HPDE6-E6E7 (cell line): ENCODE measurements at regions not wholly inside any gene's neighbourhood (a gene's known extent, or its start where the extent isn't known, plus 50 kb on each side); places are given as distances from the start of the nearest gene placed in this dataset.
"Not testable (repeated sequence)": the region's sequence is repeated elsewhere in the genome, so short reads cannot be mapped to it uniquely, and the experiment has no call there.

ENCODE experiments used
- DNase-seq: peaks from one replicate; pipeline ENCODE4 v3.0.0; 2011; ENCODE audit warnings: missing footprints; ENCODE audit errors: extremely low spot score

DNA sequence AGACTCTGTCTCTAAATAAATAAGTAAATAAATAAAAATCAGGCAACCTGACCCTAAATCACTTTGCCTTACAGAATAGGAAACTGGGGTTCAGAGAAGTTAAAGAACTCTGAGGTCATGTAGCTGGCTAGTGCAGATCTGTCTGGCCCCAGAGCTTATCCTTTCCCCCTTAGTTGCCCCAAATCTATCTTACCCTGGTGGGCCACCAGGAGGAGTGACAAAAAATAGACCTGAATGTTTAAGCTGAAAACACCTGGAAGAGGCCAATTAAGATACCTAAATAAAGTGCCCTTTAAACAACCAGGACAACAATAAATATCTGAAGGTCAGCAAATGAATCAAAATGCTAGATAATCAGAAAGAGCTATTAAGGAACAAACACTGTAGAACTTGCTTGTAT is 59.7 kb downstream of the TEX35 start:
- no peak for DNase-seq

DNA sequence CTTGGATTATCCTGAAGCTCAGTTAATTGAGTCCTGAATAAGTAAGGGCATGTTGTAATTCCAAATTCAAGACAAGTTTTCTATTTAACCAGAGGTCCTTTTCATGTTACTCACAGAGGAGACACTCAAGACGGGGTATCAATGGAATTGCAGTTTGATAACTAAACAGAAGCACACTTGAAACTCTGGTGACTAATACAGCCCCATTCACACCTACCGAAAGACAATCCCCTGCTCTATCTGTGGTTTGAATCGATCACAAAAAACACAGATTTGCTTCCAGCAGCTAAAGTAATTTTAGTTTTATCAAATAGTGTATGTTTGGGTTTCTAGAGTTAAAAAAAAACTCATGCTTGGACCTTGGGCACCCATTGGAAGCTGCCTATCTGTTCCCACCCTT is 60.4 kb downstream of the TEX35 start:
- DNase-seq = no peak

DNA sequence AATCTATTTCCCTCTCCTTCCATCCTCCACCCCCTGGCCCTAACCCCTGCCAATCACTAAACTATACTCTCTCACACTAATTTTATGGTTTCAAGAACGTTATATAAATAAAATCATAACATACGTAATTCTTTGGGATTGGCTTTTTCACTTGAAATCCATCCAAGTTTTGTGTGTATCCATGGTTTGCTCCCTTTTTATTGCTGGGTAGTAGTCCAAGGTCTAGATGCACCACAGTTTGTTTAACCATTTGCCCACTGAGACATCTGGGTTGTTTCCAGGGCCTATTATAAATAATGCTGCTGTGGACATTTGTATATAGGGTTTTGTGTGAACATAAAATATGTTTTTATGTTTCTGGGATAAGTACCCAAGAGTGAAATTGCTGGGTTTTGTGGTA is 61.4 kb downstream of the TEX35 start:
- DNase-seq = no peak

DNA sequence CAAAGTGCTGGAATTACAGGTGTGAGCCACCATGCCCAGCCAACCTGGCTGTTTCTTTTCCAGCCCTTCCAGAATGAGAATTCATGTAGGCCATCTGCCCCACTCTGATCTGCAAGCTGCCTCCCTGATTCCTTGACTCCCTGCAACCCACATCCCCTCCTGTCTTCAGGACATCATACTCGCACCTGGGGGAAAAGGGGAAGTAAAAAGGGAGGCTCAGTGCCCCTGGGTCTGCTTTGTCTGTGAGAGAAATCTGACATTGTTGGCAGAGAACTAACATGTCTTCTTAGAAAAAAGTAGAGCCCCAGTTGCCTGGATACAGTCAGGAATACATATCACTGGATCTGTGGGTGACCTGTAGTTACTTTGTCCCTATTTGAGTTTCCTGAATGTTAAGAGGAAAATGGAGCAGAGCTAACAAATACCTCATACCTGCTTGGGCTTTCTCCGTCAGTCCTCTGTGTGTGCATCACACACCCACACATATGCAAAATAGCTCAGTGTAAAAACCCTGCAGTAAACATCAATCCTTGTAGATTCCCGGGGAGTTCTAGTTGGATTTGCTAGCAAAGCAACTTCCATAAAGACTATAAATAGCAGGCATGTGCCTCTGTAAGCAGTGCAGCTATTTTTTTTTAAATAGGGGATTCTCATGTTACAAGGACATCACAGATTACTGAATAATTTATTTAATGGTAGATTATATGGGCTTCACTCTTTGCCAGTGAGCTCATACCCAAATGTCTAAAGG is 62.9 kb downstream of the TEX35 start:
- DNase-seq = no peak

GRCh38 chr1:178576841-178577240 is 63.9 kb downstream of the TEX35 start:
- DNase-seq = no peak

GRCh38 chr1:178577882-178578281 is 65.0 kb downstream of the TEX35 start:
- DNase-seq = no peak

DNA sequence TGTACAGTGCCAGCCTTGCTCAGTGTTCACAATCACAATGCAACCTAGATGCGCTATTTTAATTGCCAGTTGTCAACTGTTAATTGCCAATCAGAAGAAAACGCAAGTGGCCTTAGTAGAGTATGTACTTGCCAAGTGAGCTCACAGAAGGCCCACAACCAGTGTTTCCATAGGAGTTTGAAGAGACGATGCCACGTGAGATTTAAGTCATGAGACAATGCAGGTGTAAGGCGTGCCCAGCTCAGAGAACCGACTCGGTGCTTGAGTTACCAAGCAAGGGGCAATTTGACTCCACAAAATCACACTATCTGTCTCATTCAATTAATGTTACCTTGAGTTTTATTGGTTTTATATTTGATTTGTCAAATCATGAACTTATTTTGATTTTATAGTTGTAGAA is 65.6 kb downstream of the TEX35 start:
- DNase-seq = no peak

DNA sequence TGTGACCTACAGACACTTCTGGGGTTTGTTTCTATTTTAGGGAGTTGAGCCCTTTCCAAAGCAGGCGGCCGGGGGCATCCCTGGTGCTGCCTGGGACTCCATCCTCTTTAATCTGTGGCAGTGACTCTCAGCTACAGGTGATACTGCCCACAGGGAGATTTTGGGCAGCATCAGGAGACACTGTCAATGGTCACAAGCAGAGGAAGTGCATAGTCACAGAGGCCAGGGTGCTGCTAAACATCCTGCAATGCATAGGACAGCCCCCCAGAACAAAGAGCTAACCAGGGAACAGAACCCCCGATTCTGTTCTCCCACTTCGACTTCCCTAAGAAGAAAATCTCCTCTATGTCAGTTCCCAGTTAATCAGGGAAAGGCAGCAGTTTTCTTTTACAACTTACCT is 66.2 kb downstream of the TEX35 start:
- no peak for DNase-seq

DNA sequence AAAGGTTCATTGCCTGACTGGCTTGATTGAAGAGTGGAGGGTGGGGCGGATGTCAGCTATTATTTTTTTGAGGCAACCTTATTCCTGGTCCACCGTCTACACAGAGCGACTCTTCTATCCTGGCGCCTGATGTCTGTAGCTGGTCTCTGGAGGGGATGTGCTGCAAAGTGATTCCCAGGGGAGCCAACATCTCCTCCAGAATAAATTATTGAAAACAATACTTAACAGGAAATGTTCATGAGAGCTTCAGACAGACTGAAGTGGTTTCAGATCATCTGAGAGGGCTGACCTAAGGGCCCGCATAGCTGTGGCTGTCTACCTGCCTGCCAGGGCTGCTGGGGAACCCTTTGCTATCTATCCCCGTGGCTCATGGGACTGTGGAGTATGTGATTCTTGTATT is 66.7 kb downstream of the TEX35 start:
- no peak for DNase-seq

GRCh38 chr1:178580096-178580495 is 67.2 kb downstream of the TEX35 start:
- no peak for DNase-seq

- no peak for DNase-seq
Observed at GRCh38 chr1:178580876-178581275, 68.0 kb downstream of the TEX35 start.

GRCh38 chr1:178581351-178582303 is 68.7 kb downstream of the TEX35 start:
- no peak for DNase-seq

- no peak for DNase-seq
Observed at GRCh38 chr1:178587096-178587495, 74.2 kb downstream of the TEX35 start.

- DNase-seq = no peak
Observed at GRCh38 chr1:178587975-178588374, 75.1 kb downstream of the TEX35 start.

DNA sequence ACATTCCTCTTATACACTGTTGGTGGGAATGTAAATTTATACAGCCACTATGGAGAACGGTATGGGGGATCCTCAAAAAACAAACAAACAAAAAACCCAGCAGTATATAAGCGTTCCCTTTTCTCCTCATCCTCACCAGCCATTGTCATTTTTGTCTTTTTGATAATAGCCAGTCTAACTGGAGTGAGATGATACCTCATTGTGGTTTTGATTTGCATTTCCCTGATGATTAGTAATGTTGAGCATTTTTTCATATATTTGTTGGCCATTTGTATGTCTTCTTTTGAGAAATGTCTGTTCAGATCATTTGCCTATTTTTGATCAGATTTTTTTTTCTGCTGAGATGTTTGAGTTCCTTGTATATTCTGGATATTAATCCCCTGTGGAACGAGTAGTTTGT is 76.1 kb downstream of the TEX35 start:
- DNase-seq = not testable (repeated sequence)

DNA sequence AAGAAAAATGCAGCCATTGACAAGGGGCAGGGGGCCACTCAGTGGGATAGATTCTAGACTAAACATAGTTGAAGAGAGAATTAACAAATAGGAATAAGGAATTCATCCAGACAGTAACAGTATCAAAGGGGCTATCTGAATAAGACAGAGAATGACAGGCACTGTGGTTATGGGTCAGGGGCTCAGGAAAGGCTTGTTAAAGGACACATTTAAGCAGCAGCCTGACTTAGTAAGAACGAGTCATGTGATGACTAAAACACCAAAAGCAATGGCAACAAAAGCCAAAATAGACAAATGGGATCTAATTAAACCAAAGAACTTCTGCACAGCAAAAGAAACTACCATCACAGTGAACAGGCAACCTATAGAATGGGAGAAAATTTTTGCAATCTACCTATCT is 78.9 kb downstream of the TEX35 start:
- not testable (repeated sequence) for DNase-seq

- DNase-seq = no peak
Observed at GRCh38 chr1:178593515-178593914, 80.6 kb downstream of the TEX35 start.

- no peak for DNase-seq
Observed at GRCh38 chr1:178594133-178594532, 81.2 kb downstream of the TEX35 start.

DNA sequence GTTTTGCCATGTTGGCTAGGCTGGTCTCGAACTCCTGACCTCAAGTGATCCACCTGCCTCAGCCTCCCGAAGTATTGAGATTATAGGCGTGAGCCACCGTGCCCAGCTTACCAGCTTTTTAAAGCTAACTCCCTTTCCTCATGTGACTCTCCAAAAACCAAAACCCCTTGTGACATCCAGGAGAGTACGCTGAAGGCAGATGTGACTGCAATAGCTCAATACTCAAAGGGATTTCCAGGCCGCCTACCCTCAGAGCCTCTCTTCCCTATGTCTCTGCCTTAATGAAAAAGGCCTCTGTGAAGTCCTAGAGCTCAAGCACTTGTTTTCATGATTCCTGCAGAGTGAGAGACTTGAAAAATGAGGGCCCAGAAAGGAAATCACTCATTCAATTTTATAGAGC is 82.6 kb downstream of the TEX35 start:
- DNase-seq = no peak

DNA sequence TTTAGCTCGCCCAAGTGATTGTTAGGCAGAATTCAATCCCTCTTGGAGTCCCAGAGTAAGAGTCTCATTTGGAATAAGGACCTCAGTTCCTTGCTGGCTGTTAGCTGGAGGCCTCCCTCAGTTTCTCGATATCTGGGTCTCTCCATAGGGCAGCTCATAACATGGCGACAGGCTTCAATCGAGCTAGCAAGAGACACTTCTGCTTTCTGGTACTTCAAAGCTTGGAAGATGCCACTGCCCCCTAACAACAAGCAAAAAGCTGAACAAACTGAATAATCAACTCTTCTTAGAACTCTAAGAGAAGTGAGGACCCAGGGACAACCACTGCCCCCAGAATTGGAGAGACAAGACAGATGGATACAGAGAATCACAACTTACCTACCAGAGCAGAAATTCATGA is 86.2 kb downstream of the TEX35 start:
- DNase-seq = no peak

DNA sequence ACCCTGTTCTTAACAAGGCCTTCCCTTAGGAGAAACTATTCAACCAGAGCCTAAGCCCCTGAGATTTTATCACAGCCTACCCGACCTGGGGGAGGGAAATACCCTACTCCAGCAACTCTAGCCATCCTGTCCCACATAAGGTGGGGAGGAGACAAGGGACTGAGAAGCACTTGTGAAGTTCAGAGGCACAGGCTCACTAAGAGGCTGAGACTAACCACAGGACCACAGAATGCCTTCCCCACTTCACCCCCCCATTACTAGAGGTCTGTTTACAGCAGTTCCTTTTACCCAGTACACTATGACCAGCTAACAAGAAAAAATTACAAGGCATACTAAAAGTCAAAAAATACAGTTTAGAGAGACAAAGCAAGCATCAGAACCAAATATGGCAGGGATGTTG is 86.8 kb downstream of the TEX35 start:
- DNase-seq = no peak

DNA sequence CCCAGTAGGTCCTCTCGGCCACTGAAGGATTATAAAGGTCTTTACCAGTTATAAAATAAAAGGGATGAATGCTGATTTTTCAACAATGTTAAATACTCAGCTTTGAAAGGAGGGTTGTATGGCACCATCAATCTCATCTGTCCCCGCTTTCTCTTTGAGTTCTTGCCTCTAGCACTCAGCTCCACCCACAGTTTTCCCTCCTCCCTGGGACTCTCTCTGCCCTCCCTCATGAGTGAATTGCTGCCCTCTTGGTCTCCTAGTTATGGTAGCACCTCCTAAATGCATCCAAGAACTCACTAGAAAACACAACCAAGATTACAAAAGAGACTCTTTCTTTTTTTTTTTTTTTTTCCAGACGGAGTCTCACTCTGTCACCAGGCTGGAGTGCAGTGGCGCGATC is 91.0 kb downstream of the TEX35 start:
- no peak for DNase-seq

GRCh38 chr1:178606839-178607238 is 93.9 kb downstream of the TEX35 start:
- DNase-seq = no peak
